Left ventricle myocardium inferior (tissue), 1 donor: ENCODE measurements at regions not wholly inside any gene's neighbourhood (a gene's known extent, or its start where the extent isn't known, plus 50 kb on each side); places are given as distances from the start of the nearest gene placed in this dataset.

Experiments
- DNase-seq: peaks from one replicate; pipeline ENCODE4 v3.0.0-alpha.2; 2020
- H3K27ac ChIP-seq: fragments of 200-600 bp; replicated peaks from 2 replicates; pipeline ENCODE4 v1.8.0; 2021
- H3K27me3 ChIP-seq: fragments of 200-600 bp; 2 replicates; pipeline ENCODE4 v1.8.0; 2021; ENCODE audit warnings: low read depth
- H3K36me3 ChIP-seq: fragments of 200-600 bp; 2 replicates; pipeline ENCODE4 v1.8.0; 2021
- H3K4me1 ChIP-seq: fragments of 200-600 bp; 2 replicates; pipeline ENCODE4 v1.8.0; 2021
- H3K4me3 ChIP-seq: fragments of 200-600 bp; 2 replicates; pipeline ENCODE4 v1.8.0; 2021; ENCODE audit warnings: mild to moderate bottlenecking, moderate library complexity
- H3K9me3 ChIP-seq: fragments of 200-600 bp; replicated peaks from 2 replicates; pipeline ENCODE4 v1.8.0; 2021
- intact Hi-C: fragments of 100-400 bp; cut with micrococcal nuclease; formaldehyde crosslinking; loops from one replicate; pipeline ENCODE4 v1.11.0; 2022
- TF ChIP-seq, protein P1 (sequence below): fragments of 200-600 bp; IDR thresholded peaks from 2 replicates; pipeline ENCODE4 v1.8.0; 2021; ENCODE audit warnings: antibody characterized with exemption, mild to moderate bottlenecking, borderline replicate concordance
- donor health status: DM: no; HTN: yes; CAD: no; lungs with severe emphysema.

DNA sequence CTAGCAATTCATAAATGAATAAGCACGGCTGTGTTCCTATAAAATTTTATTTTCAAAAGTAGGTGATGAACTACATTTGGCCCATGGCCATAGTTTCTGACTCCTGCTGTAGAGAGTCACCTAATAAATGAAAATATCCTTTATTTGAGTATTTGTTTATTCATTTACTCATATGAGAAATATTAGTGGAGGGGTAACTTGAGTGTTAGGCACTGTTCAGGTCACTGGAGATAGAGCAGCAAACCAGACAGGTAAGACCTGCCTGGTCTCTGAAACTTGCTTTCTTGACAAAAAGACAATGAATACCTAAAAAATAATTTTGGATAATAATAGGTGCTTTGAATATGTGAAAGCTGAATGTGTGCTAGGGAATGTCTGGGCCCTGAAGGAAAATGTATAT is 68.8 kb downstream of the YIPF5 start:
- Histone ChIP-seq H3K36me3 (no peaks in the 10 kb centered on the region), H3K27me3 (no peaks in the 10 kb centered on the region), H3K4me1 (no peaks in the 10 kb centered on the region), H3K9me3 (peaks cover 4% of the 10 kb centered on the region), H3K27ac (no peak overlapping the region), H3K4me3 (no peak overlapping the region)
- intact Hi-C loops: no loop called here
- DNase-seq: no peak
- TF ChIP-seq, protein P1, sequence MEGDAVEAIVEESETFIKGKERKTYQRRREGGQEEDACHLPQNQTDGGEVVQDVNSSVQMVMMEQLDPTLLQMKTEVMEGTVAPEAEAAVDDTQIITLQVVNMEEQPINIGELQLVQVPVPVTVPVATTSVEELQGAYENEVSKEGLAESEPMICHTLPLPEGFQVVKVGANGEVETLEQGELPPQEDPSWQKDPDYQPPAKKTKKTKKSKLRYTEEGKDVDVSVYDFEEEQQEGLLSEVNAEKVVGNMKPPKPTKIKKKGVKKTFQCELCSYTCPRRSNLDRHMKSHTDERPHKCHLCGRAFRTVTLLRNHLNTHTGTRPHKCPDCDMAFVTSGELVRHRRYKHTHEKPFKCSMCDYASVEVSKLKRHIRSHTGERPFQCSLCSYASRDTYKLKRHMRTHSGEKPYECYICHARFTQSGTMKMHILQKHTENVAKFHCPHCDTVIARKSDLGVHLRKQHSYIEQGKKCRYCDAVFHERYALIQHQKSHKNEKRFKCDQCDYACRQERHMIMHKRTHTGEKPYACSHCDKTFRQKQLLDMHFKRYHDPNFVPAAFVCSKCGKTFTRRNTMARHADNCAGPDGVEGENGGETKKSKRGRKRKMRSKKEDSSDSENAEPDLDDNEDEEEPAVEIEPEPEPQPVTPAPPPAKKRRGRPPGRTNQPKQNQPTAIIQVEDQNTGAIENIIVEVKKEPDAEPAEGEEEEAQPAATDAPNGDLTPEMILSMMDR: no peak

DNA sequence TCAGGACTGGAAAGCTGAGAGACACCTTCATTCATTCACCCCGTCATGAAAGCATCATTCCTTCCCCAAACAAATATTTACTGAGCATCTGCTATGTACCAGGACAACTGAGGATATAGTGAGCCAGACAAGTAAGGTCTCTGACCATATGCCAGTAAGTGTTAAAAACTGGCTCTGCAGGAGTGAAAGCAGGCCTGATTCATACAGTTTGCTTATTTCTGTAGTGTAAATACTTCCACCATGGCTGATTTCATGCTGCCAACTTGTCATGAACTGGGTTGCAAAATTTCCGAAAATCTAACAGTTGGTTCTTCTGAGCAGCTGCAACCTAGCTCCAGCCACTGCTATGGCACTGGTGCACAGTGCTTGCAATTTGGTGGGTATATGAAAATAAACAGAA is 68.1 kb downstream of the YIPF5 start:
- TF ChIP-seq, protein P1: no peak
- Histone ChIP-seq H3K27ac (no peak overlapping the region), H3K9me3 (peaks cover 4% of the 10 kb centered on the region), H3K27me3 (no peaks in the 10 kb centered on the region), H3K4me1 (no peaks in the 10 kb centered on the region), H3K4me3 (no peak overlapping the region), H3K36me3 (no peaks in the 10 kb centered on the region)
- no peak for DNase-seq
- intact Hi-C loops: no loop called here

DNA sequence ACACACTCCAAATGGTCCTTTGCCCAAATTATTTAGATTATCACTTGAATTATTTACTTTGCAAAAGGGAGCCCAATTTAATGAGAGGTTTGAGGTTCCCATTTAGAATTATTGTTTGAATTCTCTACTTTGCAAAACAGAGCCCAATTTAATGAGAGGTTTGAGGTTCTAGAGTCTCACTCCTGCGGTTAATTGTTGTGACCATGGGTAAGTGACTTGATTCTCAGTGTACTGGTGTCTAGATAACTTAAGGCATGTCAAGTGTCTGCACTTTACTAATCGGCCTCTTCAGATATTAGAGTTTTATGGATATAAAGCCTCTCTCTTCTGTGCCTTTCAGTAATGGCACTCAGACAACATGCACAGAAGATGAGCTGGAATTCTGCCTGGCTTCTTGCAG is 67.5 kb downstream of the YIPF5 start:
- H3K9me3 ChIP-seq: no peaks in the 10 kb centered on the region
- H3K27ac ChIP-seq: no peak overlapping the region
- no peak for DNase-seq
- H3K4me3 ChIP-seq: no peak overlapping the region
- intact Hi-C loops: no loop called here
- no peaks in the 10 kb centered on the region for H3K27me3 ChIP-seq
- TF ChIP-seq, protein P1: no peak
- no peaks in the 10 kb centered on the region for H3K36me3 ChIP-seq
- no peaks in the 10 kb centered on the region for H3K4me1 ChIP-seq

DNA sequence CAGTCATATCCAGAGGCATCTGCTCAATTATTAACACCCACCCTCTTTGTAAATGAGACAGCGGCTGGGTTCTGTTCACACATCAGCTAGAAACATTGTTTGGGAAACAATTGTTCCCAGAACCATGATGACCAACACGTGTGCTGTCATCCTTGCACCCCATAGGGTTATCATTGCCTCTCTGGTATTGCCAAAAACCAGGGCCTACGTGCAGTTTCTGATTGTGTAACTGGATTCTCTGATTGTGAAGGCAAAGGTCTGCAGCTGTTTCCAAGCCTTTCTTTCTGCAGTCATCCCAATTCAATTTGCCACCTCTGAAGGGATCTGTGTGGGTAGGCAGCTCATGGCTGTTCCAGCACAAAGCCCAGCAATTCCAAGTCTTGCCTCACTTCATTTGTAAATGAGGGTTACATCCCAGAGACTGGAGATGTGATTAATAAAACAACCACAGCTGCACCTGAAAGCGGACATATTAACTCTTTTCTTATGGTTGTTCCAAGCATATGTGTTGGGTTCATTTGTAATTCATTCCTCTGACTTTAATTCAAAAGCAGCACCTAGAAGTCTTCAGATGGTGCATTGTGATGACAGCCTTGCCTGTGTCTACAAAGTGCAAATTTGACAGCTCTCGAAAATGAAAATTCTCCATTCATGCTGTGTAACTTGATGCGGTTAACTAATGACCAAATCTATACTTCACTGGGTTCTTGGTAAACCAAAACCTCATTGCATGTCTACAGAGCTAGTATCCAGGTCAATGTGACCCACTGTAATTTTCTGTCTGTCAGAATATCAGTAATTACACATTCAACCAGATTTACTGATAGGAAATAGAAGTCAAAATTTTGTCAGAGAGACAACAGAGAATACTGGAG is 66.6 kb downstream of the YIPF5 start:
- Histone ChIP-seq H3K9me3 (no peaks in the 10 kb centered on the region), H3K36me3 (no peaks in the 10 kb centered on the region), H3K4me3 (no peak overlapping the region), H3K27ac (no peak overlapping the region), H3K27me3 (no peaks in the 10 kb centered on the region), H3K4me1 (no peaks in the 10 kb centered on the region)
- TF ChIP-seq, protein P1: no peak
- DNase-seq: no peak
- intact Hi-C loops: no loop called here

DNA sequence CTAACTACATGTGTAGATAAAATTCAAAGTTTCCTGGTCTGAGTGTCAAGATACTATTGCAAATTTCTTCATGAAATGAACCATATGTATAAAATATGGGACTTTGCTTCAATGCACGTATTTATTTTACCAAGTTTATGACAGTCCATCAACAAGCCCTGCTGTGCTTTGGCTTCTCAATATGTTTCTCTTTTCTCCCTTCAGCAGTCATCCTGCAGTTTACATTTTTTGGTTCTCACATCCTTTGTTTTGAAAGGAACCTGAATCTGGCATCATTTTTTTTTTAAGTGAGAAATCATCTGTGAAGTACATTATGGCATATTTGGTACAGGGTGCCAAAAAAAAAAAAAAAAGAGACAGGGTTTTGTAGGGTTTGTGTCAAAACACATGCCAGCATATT is 65.1 kb downstream of the YIPF5 start:
- H3K4me3 ChIP-seq: no peak overlapping the region
- H3K27me3 ChIP-seq: no peaks in the 10 kb centered on the region
- no peaks in the 10 kb centered on the region for H3K4me1 ChIP-seq
- TF ChIP-seq, protein P1: no peak
- no peaks in the 10 kb centered on the region for H3K9me3 ChIP-seq
- H3K36me3 ChIP-seq: no peaks in the 10 kb centered on the region
- no peak for DNase-seq
- intact Hi-C loops: no loop called here
- H3K27ac ChIP-seq: no peak overlapping the region
